Fibroblast of skin of right quadriceps (primary cell): ENCODE measurements at regions not wholly inside any gene's neighbourhood (a gene's known extent, or its start where the extent isn't known, plus 50 kb on each side); places are given as distances from the start of the nearest gene placed in this dataset.
A peak's percentile ranks its signal among the peaks of the same experiment; 100 is the strongest.
"Not testable (repeated sequence)": the region's sequence is repeated elsewhere in the genome, so short reads cannot be mapped to it uniquely, and the experiment has no call there.

ENCODE experiments used
- DNase-seq: peaks from one replicate; pipeline ENCODE4 v3.0.0-alpha.2; 2013

DNA sequence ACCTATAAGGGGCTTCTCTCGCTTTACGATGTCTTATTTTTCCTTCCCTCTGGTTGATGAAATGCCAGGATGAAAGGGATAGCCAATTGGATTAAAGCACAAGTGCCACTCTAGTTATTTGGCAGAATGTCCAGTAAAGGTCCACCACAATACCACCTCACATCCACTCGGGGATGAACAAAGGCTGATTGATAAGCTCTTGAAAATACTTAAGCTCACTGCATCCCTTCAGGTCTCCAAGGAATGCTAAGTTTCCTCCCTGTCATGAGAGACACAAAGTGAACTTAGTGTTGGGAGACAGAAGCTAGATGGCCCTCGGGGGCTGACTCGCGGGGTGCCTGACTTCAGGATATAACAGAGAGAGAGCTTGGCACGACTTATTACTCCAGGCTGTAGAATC, 185.9 kb upstream of the ZNF644 start:
- DNase-seq = not testable (repeated sequence)

DNA sequence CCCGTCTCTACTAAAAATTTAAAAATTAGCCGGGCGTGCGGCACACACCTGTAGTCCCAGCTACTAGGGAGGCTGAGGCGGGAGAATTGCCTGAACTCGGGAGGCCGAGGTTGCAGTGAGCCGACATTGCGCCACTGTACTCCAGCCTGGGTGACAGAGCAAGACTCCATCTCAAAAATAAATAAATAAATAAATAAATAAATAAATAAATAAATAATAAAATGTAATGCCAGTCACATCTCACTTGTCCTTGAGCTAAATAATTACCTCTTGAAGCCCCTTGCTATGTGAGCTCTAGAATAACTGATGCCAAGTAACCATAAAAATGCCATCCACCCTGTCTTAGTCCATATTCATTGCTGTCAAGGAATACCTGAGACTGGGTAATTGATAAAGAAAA, 182.3 kb upstream of the ZNF644 start:
- not testable (repeated sequence) for DNase-seq

DNA sequence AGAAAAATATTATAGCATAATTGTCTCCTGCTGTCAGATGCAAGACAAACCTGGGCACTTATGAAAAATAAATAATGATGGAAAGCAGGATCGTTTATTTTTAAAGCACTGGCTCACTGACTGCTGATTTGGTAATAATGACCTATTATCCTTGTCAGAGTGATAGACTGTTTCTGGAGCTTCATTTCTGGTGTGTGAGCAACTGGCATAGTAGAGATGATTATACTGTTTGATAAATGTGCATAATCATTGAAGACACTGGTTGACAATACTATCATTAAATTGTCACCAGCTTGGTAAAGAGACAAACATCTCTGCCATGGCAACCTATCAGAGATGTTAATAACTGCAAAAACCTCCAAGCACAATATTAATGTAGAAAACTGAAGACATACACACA, 179.9 kb upstream of the ZNF644 start:
- DNase-seq = no peak

DNA sequence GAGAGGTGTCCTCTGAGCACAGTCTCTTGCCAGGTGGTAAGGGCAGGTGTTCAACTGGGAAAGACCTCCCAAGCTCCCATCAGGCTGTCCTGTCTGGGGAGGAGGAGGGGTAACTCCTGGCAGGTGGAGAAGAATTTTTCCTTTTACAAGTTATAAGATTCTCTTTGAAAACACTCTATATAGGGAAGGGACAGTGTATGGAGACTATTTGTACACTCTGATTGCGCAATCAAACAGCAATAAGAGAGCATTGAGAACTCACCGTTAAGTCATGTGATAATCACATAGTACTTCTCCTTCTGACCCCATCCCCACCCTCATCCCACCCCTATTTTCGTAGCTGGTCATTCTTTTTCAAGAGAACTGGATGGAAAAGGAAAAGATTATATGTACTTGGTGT, 179.3 kb upstream of the ZNF644 start:
- DNase-seq = no peak

DNA sequence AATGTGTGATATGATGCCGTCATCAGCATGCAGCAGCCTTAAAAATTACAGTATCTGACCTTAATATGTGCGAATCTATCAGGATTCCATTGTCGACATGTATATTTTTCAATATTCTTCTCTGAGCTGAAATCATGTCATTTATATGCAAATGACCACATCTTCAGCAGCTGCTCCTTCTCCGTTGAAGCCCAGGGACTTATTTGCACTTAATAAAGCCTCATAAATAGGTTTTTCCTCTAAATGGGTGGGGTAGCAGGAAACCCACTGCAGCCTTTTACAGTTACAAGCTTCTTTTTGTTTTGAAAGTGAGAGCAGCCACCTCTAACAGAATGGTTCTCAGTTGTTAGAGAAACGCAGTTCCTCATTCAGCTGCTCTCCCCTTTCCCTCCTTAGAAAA, 178.8 kb upstream of the ZNF644 start:
- DNase-seq = no peak

DNA sequence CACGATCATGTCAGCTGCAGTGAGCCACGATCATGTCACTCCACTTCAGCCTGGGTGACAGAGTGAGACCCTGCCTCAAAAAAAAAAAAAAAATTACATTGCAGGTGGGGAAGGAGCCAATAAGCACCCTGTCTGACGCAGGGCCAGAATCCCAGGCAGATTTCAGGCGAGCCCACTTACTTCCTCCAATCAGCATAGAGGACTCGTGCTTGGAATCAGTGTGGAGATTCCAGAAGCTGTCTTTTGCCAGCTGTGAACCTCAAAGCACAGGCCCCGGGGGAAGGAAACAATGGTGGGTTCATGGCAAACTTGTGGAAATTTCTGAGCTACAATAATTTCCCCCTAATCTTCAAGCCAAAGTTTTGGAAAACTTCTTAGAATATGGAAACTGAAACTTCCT, 178.2 kb upstream of the ZNF644 start:
- DNase-seq = no peak

DNA sequence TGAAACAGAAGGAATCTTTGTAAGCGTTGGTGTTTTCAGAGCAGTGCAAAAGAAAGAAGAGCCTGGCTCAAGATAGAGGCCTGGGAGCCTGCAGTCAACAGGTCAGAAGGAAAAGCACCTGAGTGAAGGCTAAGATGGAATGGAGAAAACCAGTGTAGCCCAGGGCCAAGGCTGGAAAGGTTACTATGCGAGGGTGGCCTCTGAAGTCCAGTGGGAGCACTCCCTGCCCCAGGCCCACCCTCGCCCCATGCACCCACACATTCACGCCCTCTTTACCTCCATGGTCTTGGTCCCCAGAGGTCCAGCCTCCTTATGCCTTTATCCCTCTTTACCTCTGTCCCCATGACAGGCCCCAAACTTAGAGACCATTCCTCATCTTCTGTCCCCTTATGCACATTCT, 169.2 kb upstream of the ZNF644 start:
- no peak for DNase-seq

DNA sequence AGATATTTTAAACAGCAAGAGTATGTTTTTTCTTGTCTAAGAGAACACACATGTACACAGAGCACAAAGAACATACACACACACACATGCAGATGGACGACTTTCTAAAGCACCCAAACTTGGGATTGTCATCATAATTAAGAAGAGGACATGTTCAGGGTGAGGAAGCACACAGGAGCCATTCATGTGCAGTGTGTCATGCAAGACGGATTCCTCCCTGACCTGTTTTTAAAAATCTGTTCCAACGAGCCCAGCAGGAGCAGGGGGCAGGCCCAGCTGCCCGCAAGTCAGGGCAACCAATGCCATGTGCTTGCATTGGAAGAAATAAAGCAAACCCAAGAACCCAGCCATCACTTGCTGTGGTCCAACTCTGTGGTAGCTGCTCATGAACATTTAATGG, 167.3 kb upstream of the ZNF644 start:
- DNase-seq = no peak

DNA sequence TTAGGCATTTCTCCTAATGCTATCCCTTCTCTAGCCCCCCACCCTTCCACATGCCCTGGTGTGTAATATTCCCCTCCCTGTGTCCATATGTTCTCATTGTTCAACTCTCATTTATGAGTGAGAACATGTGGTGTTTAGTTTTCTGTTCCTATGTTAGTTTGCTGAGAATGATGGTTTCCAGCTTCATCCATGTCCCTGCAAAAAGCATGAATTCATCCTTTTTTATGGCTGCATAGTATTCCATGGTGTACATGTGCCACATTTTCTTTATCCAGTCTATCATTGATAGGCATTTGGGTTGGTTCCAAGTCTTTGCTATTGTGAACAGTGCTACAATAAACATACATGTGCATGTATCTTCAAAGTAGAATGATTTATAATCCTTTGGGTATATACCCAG, 161.0 kb upstream of the ZNF644 start:
- DNase-seq = not testable (repeated sequence)

DNA sequence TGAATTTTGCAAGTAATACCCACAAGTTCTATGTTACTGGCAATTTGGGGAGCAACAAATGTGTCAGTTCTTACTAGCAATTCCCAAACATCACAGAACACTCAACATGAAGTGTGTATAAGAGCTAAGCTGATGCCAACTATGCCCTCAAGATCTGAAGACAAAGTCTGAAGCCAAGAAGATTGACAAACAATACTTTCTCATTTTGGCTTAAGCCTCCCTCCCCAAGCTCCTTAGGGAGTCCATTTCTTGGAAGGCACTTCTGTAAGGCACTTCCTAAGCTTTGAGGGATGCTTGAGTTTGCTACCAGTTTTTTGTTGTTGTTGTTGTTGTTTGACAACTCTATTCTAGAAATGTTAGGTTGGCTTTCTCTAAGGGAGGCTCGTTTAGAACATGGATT, 154.4 kb upstream of the ZNF644 start:
- no peak for DNase-seq

DNA sequence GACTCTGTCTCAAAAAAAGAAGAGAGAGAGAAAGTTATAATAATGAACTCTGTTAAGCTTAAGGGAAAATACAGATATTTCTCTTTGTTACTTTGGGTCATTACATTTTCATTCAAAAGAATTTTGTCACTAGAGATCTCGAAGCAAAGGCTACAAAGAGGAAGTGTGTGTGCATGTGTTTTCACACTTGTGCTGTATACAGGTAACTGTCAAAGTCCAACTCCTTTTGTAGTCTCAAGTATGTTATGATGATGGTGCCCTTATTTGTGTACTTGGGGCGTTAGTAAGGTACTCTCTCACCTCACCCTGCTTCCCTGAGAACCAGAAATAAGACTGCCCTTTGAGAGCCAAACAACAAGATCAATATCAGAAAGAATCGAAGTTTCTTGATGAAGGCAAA, 152.9 kb upstream of the ZNF644 start:
- no peak for DNase-seq

DNA sequence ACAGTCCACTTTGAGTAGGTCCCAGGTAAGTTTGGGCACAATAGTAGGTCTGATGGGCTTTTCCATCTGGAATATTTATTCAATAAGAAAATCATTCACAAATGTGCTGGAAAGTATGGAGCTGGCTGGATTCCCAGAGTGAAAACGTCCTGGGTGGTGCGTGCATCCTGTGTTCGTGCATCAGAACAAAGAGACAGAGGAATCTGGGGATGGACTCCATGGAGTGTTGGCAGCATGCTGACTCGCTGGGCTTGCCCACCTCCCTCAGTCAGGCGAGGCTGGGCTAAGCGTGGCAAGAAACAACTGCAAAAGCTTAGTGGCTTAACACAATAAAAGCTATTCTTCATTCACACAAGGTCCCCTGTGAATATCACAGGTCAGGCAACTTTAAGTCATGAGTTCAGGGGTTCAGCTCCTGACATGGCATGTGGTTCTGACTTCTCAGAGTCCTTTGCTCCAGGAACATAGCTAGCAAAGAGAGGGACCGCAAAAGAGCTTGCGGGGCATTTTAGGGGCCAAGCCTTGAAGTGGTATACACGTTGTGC, 151.6 kb upstream of the ZNF644 start:
- peak; percentile 64 for DNase-seq

DNA sequence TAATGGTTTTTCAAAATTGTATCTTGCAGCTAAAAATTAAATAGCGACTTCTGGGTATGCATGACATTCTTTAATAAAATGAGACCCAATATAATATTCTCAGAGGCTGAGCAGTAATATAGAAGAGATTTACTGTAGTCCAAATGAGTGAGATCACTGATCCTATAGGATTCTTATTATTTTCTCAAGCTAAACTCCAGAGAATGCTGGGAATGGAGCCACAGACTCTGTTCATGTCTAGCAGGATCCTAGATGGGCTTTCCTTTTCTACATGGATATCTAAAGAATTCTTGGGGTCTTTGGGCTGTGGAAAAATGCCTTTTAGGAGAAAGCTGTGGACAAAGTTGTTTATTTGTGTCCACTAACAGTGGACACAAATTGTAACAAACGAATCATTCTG, 150.7 kb upstream of the ZNF644 start:
- DNase-seq = no peak

DNA sequence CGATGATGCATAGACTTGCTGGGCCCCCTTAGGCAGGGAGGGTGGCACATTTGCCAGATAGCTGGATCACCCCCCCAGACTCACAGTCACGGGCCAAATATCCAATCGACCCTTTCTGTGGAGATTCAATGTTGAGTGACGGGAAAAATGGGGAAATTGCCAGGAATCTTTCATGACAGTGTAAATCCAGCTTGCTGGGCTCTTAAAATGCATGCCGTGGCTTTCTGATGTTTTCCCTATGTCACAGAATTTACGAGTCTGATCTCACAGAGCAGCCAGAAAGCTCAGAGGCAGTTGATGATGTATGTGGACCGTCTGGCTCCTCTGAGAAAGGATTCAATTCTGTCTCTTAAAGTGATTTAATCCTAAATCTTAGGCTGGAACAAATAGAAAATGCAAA, 150.1 kb upstream of the ZNF644 start:
- DNase-seq = peak; percentile 72

DNA sequence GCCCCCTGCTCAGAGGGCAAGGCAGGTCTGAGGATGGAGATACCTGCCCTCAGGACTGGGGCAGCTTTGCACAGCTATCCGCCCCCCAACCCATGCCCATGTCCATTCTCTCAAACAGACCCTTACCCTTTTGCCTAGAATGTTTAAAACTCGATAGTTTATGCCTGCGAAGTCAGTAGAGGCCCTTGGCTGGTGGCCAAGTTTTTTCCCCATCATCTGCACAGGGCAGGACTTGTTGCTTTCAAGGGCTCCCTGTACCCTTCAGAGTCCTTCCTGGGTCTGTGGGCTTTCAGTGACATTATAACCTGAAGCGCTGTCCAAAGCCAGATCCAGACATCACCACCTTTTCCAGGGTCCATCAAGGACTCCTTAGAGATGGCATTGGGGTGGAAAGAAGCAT, 148.7 kb upstream of the ZNF644 start:
- DNase-seq = no peak

DNA sequence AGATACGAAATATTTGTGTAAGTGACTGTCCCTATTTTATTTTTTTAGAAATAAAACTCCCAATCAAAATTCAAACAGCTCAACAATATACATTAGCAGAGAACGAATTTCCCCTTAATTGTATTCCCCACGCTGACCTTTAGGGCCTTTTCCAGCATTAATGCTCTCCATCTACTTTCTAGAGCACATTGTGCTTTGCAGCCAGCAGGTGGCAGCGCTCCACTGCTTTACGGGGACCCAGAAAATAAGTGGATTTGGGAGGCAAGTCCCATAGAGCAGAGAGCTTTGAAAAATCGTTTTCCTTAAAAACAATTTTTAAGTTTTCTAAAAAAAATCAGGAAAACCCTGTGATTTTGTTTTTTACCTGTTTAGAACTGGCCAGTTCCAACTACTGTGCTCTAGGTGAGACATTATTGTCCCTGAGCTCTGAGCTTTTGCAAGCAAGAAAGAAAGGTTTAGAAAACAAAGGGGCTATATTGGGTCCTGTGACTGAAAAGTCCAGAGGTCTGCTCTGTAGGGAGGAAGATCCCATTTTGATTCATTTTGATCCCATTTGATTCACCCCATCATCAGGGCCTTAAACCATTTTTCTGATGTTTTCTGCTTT, 144.4 kb upstream of the ZNF644 start:
- DNase-seq = peak; percentile 46

DNA sequence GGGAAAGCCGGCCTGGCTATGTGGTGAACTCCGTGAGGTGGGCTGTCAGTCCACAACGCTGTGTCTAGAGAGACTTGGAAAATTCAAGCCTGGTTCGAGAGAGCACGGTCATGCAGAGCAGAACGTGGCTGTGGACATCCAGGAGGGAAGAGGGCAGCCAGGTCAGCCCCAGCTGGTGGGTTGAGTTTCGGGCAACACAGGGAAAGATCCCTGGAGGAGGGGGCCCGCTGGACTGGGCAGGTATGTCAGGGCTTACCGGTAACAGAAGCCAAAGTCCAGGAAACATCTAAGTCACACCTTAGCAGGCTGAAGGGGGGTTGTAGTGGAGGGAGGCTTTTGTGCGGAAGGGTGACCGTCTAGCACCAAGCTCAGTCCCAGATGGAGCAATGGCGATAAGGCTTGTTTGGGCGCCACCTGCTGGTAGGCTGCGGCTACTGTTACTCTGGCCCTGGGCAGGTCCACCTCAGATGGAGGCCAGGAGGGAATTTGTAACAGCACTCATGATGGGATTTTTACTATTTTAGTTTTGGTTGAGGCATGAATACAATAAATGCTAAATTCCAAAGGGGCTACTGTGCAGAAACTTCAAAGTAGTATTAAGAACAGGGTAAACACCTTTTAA, 143.3 kb upstream of the ZNF644 start:
- DNase-seq = peak; percentile 49

DNA sequence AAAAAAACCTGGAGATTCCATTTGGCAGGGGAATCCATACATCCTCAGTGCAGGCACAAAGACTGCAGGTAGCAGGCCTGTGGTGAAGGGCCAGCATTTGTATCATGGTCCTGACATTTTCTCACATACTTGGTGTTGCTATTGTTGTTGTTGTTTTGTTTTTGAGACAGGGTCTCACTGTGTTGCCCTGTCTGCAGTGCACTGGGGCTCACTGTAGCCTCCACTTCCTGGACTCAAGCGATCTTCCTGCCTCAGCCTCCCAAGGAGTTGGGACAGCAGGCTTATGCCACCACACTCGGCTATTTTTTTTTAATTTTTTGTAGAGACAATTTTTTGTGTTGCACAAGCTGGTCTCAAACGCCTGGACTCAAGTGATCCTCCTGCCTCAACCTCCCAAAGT, 140.8 kb upstream of the ZNF644 start:
- no peak for DNase-seq

DNA sequence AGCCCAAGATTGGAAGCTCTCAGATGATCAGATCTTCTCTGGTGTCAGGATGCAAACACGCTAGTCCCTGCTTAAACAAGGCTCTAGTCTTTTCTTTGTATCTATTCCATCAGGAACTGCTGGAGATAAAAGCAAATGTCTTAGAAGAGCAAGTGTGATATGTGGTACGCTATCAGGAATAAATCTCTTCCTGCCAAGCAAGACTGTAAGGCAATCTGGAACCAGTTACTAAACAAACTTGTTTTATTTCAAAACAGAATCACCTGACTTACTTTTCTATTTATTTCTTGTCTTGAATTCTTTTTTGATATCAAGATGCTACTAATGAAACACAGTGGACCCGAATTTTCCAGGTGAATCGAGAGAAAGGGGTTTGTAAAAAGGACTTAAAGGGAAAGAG, 139.9 kb upstream of the ZNF644 start:
- no peak for DNase-seq

DNA sequence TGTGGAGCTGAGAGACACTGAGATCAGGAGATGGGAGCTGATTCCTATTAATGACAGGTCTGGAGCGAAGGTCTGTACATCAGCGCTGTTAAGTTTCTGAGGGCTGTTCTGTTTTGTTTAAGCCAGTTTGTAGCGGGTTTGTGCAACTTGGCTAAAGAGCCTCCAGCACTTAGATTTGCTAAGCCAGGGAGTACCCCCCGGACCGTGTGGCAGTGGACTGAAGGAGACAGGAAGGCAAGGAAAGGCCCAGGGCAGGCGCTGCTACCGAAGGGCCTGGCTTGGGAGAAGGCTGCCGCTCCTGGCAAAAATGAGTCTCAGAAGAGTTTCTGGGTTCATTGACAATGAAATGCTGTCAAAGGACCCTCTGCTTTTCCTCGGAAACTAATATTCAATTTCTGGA, 139.3 kb upstream of the ZNF644 start:
- no peak for DNase-seq

DNA sequence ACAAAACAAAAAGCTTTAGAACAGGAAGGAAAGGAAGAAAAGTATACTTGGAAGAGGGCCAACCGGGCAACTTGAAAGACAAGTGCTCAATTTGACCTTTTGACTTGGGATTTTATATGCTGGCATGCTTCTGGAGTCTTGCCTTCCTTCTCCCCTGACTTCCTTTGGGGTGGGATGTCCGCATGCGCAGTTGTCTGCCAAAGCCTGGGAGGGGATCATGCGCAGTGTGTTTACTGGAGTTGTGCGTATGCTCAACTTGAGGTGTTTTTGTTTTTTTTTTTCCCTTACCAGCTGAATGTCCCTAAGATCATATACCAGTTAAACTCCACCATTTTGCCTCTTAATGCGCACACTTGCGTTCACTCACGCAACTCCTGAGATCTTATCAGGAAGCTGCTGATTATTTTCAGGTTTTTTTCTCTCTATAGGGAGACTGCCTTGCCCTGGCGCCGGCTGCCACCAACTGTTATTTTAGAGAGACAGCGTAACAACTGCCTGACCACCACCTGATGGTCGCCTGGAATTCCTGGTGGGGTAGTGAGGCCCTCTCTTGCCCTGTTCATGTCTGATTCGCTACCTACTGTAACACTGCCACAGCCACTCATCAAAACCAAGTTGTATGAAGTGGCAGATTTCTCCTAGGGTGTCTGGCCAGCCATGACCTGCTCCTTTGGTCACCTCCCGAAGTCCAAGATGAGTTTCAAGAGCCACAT, 138.7 kb upstream of the ZNF644 start:
- DNase-seq = no peak

DNA sequence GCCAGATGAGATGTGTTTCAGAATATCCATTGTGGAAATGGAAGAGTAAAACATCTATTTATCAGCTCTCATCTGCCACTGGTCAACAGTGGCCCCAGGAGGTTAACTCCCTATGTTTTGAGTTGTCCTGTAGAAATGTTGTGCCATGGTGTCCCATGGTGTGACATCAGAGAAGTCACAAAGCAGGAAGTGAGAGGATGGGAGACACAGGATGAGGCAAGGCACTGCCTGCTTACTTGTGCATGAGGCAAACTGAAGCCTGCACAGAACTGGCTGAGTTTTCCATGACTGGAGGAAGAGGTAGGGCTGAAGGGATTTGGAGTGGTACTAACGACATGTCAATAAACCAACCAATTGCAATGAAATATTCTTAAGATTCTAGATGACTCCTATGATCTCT, 131.5 kb upstream of the ZNF644 start:
- DNase-seq = no peak

DNA sequence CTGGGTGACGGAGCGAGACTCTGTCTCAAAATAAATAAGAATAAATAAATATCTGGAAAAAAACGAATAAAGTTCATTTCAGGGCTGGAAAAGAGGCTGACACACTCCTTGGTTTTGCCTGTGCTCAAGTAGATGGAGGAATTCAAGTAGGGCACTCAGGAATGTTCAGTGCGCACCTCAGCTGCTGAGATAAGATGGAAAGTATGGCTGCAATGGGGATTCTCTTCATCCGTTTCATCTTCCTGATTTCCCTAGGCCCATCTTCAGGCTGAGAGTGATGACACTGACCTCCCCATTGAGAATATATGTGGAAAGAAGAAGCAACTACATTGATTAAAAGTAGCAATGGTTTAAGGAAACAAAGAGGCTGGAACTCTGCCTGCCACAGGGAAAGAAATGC, 130.5 kb upstream of the ZNF644 start:
- DNase-seq = no peak

DNA sequence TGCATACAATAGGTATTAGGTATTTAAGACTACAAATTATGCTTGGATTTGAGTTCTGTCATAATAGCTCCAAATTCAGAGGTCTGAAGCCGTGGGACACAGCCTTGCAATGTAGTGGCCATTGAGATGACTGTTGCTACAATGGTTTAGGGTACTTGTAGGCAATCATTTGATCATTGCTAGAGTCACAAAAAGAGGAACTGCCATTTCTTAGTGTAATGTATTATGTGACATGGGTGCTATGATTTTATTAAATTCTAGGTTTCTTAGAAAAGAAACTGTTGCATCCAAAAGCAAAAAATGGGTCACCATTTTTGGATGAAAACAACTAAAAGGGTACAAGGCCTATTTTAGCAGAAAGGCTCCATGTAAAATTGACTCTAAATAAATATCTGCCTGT, 129.9 kb upstream of the ZNF644 start:
- DNase-seq = no peak
